ENCODE measurements at regions not wholly inside any gene's neighbourhood (a gene's known extent, or its start where the extent isn't known, plus 50 kb on each side); places are given as distances from the start of the nearest gene placed in this dataset.

GRCh38 chr5:67273689-67274356, 77.2 kb upstream of the CD180 start:
- DNase-seq (ENCODE audit: low spot score) (no peak), ATAC-seq (ENCODE audit: insufficient number of reproducible peaks, low FRiP score, low read depth) (no peak)
- no peaks in the 10 kb centered on the region for H3K9me3 ChIP-seq
- no peaks in the 10 kb centered on the region for H3K36me3 ChIP-seq
- no peak for TF ChIP-seq CTCF (IDR thresholded peaks at IDR 0.05)
- H3K4me1 ChIP-seq (ENCODE audit: control insufficient read depth in 1 of 2, low read depth in 2 of 2): peaks cover 11 to 20% of the 10 kb centered on the region in 2 donors
- H3K27ac ChIP-seq: no peak overlapping the region
- H3K4me3 ChIP-seq: no peak overlapping the region
- H3K27me3 ChIP-seq (replicated peaks; ENCODE audit: insufficient read depth): no peaks in the 10 kb centered on the region

- no peak for DNase-seq (ENCODE audit: low spot score)
- TF ChIP-seq CTCF (IDR thresholded peaks at IDR 0.05): no peak
- Histone ChIP-seq H3K27me3 (replicated peaks; ENCODE audit: insufficient read depth) (no peaks in the 10 kb centered on the region), H3K4me1 (ENCODE audit: control insufficient read depth in 1 of 2, low read depth in 2 of 2) (peaks cover 21 to 30% of the 10 kb centered on the region in 2 donors), H3K27ac (no peak overlapping the region), H3K36me3 (no peaks in the 10 kb centered on the region), H3K9me3 (no peaks in the 10 kb centered on the region), H3K4me3 (no peak overlapping the region)
- ATAC-seq (ENCODE audit: insufficient number of reproducible peaks, low FRiP score, low read depth): no peak
Measured at GRCh38 chr5:67272453-67273130, 76.0 kb upstream of the CD180 start.

GRCh38 chr5:67268231-67269021, 71.8 kb upstream of the CD180 start:
- H3K27me3 ChIP-seq (replicated peaks; ENCODE audit: insufficient read depth): no peaks in the 10 kb centered on the region
- ATAC-seq (ENCODE audit: insufficient number of reproducible peaks, low FRiP score, low read depth): peak; percentile 92
- peak overlapping the region; percentile 64 for H3K4me3 ChIP-seq
- TF ChIP-seq CTCF (IDR thresholded peaks at IDR 0.05): no peak
- peak; percentile 66 for DNase-seq (ENCODE audit: low spot score)
- peak overlapping the region; percentile 94 to 97 for H3K27ac ChIP-seq
- no peaks in the 10 kb centered on the region for H3K9me3 ChIP-seq
- no peaks in the 10 kb centered on the region for H3K36me3 ChIP-seq
- H3K4me1 ChIP-seq (ENCODE audit: control insufficient read depth in 1 of 2, low read depth in 2 of 2): peaks cover 24 to 37% of the 10 kb centered on the region in 2 donors

GRCh38 chr5:67267512-67268216, 71.1 kb upstream of the CD180 start:
- ATAC-seq (ENCODE audit: insufficient number of reproducible peaks, low FRiP score, low read depth): no peak
- H3K27ac ChIP-seq: peak overlapping the region; percentile 92 to 97
- DNase-seq (ENCODE audit: low spot score): no peak
- no peaks in the 10 kb centered on the region for H3K36me3 ChIP-seq
- no peaks in the 10 kb centered on the region for H3K9me3 ChIP-seq
- peak overlapping the region; percentile 32 for H3K4me3 ChIP-seq
- peaks cover 24 to 37% of the 10 kb centered on the region in 2 donors for H3K4me1 ChIP-seq (ENCODE audit: control insufficient read depth in 1 of 2, low read depth in 2 of 2)
- TF ChIP-seq CTCF (IDR thresholded peaks at IDR 0.05): no peak
- H3K27me3 ChIP-seq (replicated peaks; ENCODE audit: insufficient read depth): no peaks in the 10 kb centered on the region
